Glutamatergic neuron (in vitro differentiated cells): ENCODE measurements at regions not wholly inside any gene's neighbourhood (a gene's known extent, or its start where the extent isn't known, plus 50 kb on each side); places are given as distances from the start of the nearest gene placed in this dataset.
"Not testable (repeated sequence)": the region's sequence is repeated elsewhere in the genome, so short reads cannot be mapped to it uniquely, and the experiment has no call there.

Experiments
- DNase-seq: peaks from one replicate; pipeline ENCODE4 v3.0.0; 2022
- H3K27ac Mint-ChIP-seq: one replicate; pipeline ENCODE4 v1.8.0; 2020; ENCODE audit warnings: mild to moderate bottlenecking, mixed read lengths, inconsistent platforms; ENCODE audit not compliant: unreplicated experiment
- H3K27me3 Mint-ChIP-seq: one replicate; pipeline ENCODE4 v1.8.0; 2020; ENCODE audit warnings: mild to moderate bottlenecking, moderate library complexity, mixed read lengths, inconsistent platforms; ENCODE audit not compliant: unreplicated experiment
- H3K36me3 Mint-ChIP-seq: one replicate; pipeline ENCODE4 v1.8.0; 2020; ENCODE audit warnings: mild to moderate bottlenecking, mixed read lengths, inconsistent platforms; ENCODE audit not compliant: unreplicated experiment
- H3K4me1 Mint-ChIP-seq: one replicate; pipeline ENCODE4 v1.8.0; 2020; ENCODE audit warnings: mild to moderate bottlenecking, low read depth, mixed read lengths, inconsistent platforms; ENCODE audit not compliant: unreplicated experiment
- H3K4me3 Mint-ChIP-seq: one replicate; pipeline ENCODE4 v1.8.0; 2020; ENCODE audit warnings: mild to moderate bottlenecking, mixed read lengths, inconsistent platforms; ENCODE audit not compliant: unreplicated experiment
- H3K9me3 Mint-ChIP-seq: one replicate; pipeline ENCODE4 v1.8.0; 2020; ENCODE audit warnings: mild to moderate bottlenecking, moderate library complexity, mixed read lengths, inconsistent platforms; ENCODE audit not compliant: unreplicated experiment
- CTCF ChIP-seq: fragments of 200-600 bp; sonication (generic); IDR thresholded peaks from one replicate; pipeline ENCODE4 v1.5.0; 2021; ENCODE audit not compliant: partially characterized antibody, unreplicated experiment

GRCh38 chr5:10106285-10106684 is 143.4 kb downstream of the ATPSCKMT start:
- no peak for TF ChIP-seq CTCF
- DNase-seq: no peak
- Mint-ChIP-seq H3K27ac (no peak overlapping the region), H3K4me3 (no peak overlapping the region), H3K27me3 (no peaks in the 10 kb centered on the region), H3K9me3 (peaks cover 3% of the 10 kb centered on the region), H3K4me1 (no peaks in the 10 kb centered on the region), H3K36me3 (no peaks in the 10 kb centered on the region)

GRCh38 chr5:10102706-10103497 is 146.8 kb downstream of the ATPSCKMT start:
- peaks cover 9% of the 10 kb centered on the region for H3K9me3 Mint-ChIP-seq
- no peak overlapping the region for H3K27ac Mint-ChIP-seq
- H3K36me3 Mint-ChIP-seq: peaks cover 7% of the 10 kb centered on the region
- no peaks in the 10 kb centered on the region for H3K4me1 Mint-ChIP-seq
- DNase-seq: no peak
- H3K27me3 Mint-ChIP-seq: no peaks in the 10 kb centered on the region
- no peak overlapping the region for H3K4me3 Mint-ChIP-seq
- no peak for TF ChIP-seq CTCF

GRCh38 chr5:10102235-10102634 is 147.5 kb downstream of the ATPSCKMT start:
- H3K27me3 Mint-ChIP-seq, H3K9me3 Mint-ChIP-seq, H3K27ac Mint-ChIP-seq, H3K36me3 Mint-ChIP-seq, DNase-seq, H3K4me1 Mint-ChIP-seq, H3K4me3 Mint-ChIP-seq: not testable (repeated sequence)

- DNase-seq: no peak
- H3K36me3 Mint-ChIP-seq: peaks cover 7% of the 10 kb centered on the region
- H3K4me1 Mint-ChIP-seq: no peaks in the 10 kb centered on the region
- H3K4me3 Mint-ChIP-seq: no peak overlapping the region
- TF ChIP-seq CTCF: no peak
- H3K9me3 Mint-ChIP-seq: peaks cover 9% of the 10 kb centered on the region
- H3K27ac Mint-ChIP-seq: no peak overlapping the region
- H3K27me3 Mint-ChIP-seq: no peaks in the 10 kb centered on the region
Observed at GRCh38 chr5:10099548-10099947, 150.1 kb downstream of the ATPSCKMT start.

- Mint-ChIP-seq H3K36me3 (peaks cover 5% of the 10 kb centered on the region), H3K27ac (no peak overlapping the region), H3K9me3 (peaks cover 5% of the 10 kb centered on the region), H3K4me1 (no peaks in the 10 kb centered on the region), H3K4me3 (no peak overlapping the region), H3K27me3 (no peaks in the 10 kb centered on the region)
- DNase-seq: no peak
- TF ChIP-seq CTCF: no peak
Observed at GRCh38 chr5:10091701-10092100, 158.0 kb downstream of the ATPSCKMT start.
